B cell (primary cell): ENCODE measurements at regions not wholly inside any gene's neighbourhood (a gene's known extent, or its start where the extent isn't known, plus 50 kb on each side); places are given as distances from the start of the nearest gene placed in this dataset.

Source experiments
- ATAC-seq: fragments of 200-7000 bp; cut with Tn5 transposase; one replicate; pipeline ENCODE4 v1.10.0; 2021; ENCODE audit warnings: low read depth, mild to moderate bottlenecking, moderate number of reproducible peaks, moderate library complexity
- CTCF ChIA-PET: fragments of 350-600 bp; sonication (Branson Sonifier 250); formaldehyde crosslinking; loops from one replicate; lab custom pipeline; 2021; ENCODE audit warnings: antibody characterized with exemption, inconsistent platforms; lab: Charles Lee
- POLR2A ChIA-PET: fragments of 350-600 bp; sonication (Branson Sonifier 250); formaldehyde crosslinking; loops from one replicate; lab custom pipeline; 2021; ENCODE audit warnings: antibody characterized with exemption; lab: Charles Lee
- DNase-seq: peaks from one replicate; pipeline ENCODE4 v3.0.0; 2013
- H2AFZ ChIP-seq: 2 replicates; pipeline ENCODE4 v1.6.1; 2012; ENCODE audit warnings: mild to moderate bottlenecking, low read depth, low read length; ENCODE audit not compliant: insufficient read depth, poor library complexity, severe bottlenecking
- H3K27ac ChIP-seq, 2 donors: 1 replicate in 1 of 2; 2 replicates in 1 of 2; pipeline ENCODE4 v1.5.1; 2012 to 2013; ENCODE audit warnings: low read length in 2 of 2, mild to moderate bottlenecking in 2 of 2, moderate library complexity in 1 of 2
- H3K27me3 ChIP-seq, 4 experiments: fragments of 200-600 bp in 1 of 4; sonication (generic) in 1 of 4; replicated peaks in 1 of 4; 1 replicate in 2 of 4; 2 replicates in 2 of 4; pipeline versions ENCODE4 v1.6.1 to v1.7.0; 2013 to 2016; ENCODE audit warnings: low read length in 3 of 4, mild to moderate bottlenecking in 2 of 4, mixed read lengths in 1 of 4, moderate library complexity in 1 of 4; ENCODE audit not compliant: insufficient read depth in 4 of 4, control insufficient read depth in 3 of 4; ENCODE audit errors: control extremely low read depth in 1 of 4
- H3K36me3 ChIP-seq, 2 experiments: replicated peaks in 1 of 2; 1 replicate in 1 of 2; 2 replicates in 1 of 2; pipeline versions ENCODE4 v1.6.1 to v1.7.1; 2013; ENCODE audit warnings: low read length in 1 of 2; ENCODE audit not compliant: insufficient read depth in 2 of 2, control insufficient read depth in 1 of 2; ENCODE audit errors: control extremely low read depth in 1 of 2, extremely low read depth in 1 of 2
- H3K4me1 ChIP-seq, 2 donors: fragments of 200-600 bp in 1 of 2; sonication (generic) in 1 of 2; 1 replicate in 1 of 2; 2 replicates in 1 of 2; pipeline versions ENCODE4 v1.5.1 to v1.6.1; 2013 to 2017; ENCODE audit warnings: low read length in 2 of 2; ENCODE audit not compliant: control insufficient read depth in 2 of 2, insufficient read depth in 2 of 2
- H3K4me2 ChIP-seq: replicated peaks from 2 replicates; pipeline ENCODE3; 2012; ENCODE audit warnings: mild to moderate bottlenecking, low read depth, low read length; ENCODE audit not compliant: poor library complexity, severe bottlenecking
- H3K4me3 ChIP-seq, 5 experiments: fragments of 200-600 bp in 1 of 5; sonication (generic) in 1 of 5; 1 replicate in 3 of 5; 2 replicates in 2 of 5; pipeline versions ENCODE4 v1.5.1 to v1.7.0; 2011 to 2016; ENCODE audit warnings: low read length in 4 of 5, mild to moderate bottlenecking in 4 of 5, low read depth in 2 of 5, control low read depth in 1 of 5, moderate library complexity in 1 of 5; ENCODE audit not compliant: insufficient read depth in 1 of 5; ENCODE audit errors: control extremely low read depth in 1 of 5, extremely low read depth in 1 of 5
- H3K79me2 ChIP-seq: fragments of 200-600 bp; sonication (generic); one replicate; pipeline ENCODE4 v1.6.0; 2016; ENCODE audit warnings: low read length; ENCODE audit not compliant: control insufficient read depth, insufficient read depth
- H3K9ac ChIP-seq: fragments of 200-600 bp; sonication (generic); 2 replicates; pipeline ENCODE4 v1.6.1; 2017; ENCODE audit warnings: mild to moderate bottlenecking, low read length, moderate library complexity
- H3K9me3 ChIP-seq, 3 donors: one replicate each; pipeline versions ENCODE4 v1.6.1 to v1.7.1; 2013; ENCODE audit warnings: low read length in 2 of 3; ENCODE audit not compliant: control insufficient read depth in 2 of 3, insufficient read depth in 1 of 3; ENCODE audit errors: control extremely low read depth in 1 of 3
- H4K20me1 ChIP-seq: 2 replicates; pipeline ENCODE4 v1.6.0; 2012; ENCODE audit warnings: mild to moderate bottlenecking, low read length; ENCODE audit not compliant: insufficient read depth, control insufficient read depth, poor library complexity, severe bottlenecking
- H3K27ac Mint-ChIP-seq: one replicate; pipeline ENCODE4 v1.8.0; 2021; ENCODE audit warnings: mixed read lengths
- H3K27me3 Mint-ChIP-seq: one replicate; pipeline ENCODE4 v1.8.0; 2021; ENCODE audit warnings: mixed read lengths
- H3K4me1 Mint-ChIP-seq: one replicate; pipeline ENCODE4 v1.8.0; 2021; ENCODE audit warnings: mixed read lengths
- H3K4me3 Mint-ChIP-seq: one replicate; pipeline ENCODE4 v1.8.0; 2021; ENCODE audit warnings: mixed read lengths
- H3K9me3 Mint-ChIP-seq: one replicate; pipeline ENCODE4 v1.8.0; 2022; ENCODE audit warnings: mixed read lengths; ENCODE audit not compliant: insufficient read depth
- EZH2 ChIP-seq: IDR thresholded peaks from 2 replicates; pipeline ENCODE4 v1.6.1; 2012; ENCODE audit warnings: borderline replicate concordance, low read depth, mild to moderate bottlenecking, moderate library complexity, low read length; ENCODE audit not compliant: insufficient read depth, poor library complexity, severe bottlenecking
- WGBS: methylation state at CpG from one replicate; pipeline ENCODE4 v1.1.5; 2013; ENCODE audit warnings: missing lambda C conversion rate; ENCODE audit not compliant: insufficient coverage; 5-methylcytosine and 5-hydroxymethylcytosine counted together
- intact Hi-C: fragments of 100-400 bp; cut with micrococcal nuclease; formaldehyde crosslinking; loops from one replicate; pipeline ENCODE4 v1.10.0; 2022
- TF ChIP-seq, protein P1 (sequence below): fragments of 200-600 bp; IDR thresholded peaks from one replicate; pipeline ENCODE4 v1.8.0; 2022; ENCODE audit warnings: antibody characterized with exemption, mild to moderate bottlenecking

- TF ChIP-seq EZH2: no peak
- TF ChIP-seq, protein P1, sequence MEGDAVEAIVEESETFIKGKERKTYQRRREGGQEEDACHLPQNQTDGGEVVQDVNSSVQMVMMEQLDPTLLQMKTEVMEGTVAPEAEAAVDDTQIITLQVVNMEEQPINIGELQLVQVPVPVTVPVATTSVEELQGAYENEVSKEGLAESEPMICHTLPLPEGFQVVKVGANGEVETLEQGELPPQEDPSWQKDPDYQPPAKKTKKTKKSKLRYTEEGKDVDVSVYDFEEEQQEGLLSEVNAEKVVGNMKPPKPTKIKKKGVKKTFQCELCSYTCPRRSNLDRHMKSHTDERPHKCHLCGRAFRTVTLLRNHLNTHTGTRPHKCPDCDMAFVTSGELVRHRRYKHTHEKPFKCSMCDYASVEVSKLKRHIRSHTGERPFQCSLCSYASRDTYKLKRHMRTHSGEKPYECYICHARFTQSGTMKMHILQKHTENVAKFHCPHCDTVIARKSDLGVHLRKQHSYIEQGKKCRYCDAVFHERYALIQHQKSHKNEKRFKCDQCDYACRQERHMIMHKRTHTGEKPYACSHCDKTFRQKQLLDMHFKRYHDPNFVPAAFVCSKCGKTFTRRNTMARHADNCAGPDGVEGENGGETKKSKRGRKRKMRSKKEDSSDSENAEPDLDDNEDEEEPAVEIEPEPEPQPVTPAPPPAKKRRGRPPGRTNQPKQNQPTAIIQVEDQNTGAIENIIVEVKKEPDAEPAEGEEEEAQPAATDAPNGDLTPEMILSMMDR: no peak
- Histone ChIP-seq H3K27me3 (peaks cover 0 to 54% (median 14%) of the 10 kb centered on the region in 4 experiments), H4K20me1 (no peaks in the 10 kb centered on the region), H3K4me1 (no peaks in the 10 kb centered on the region), H3K4me2 (no peak overlapping the region), H3K4me3 (no peak overlapping the region), H3K27ac (no peak overlapping the region), H3K9me3 (no peaks in the 10 kb centered on the region), H2AFZ (no peak overlapping the region), H3K36me3 (no peaks in the 10 kb centered on the region), H3K9ac (no peak overlapping the region), H3K79me2 (no peaks in the 10 kb centered on the region)
- no peak for ATAC-seq
- Mint-ChIP-seq H3K27me3 (peaks cover 61% of the 10 kb centered on the region), H3K4me3 (no peak overlapping the region), H3K27ac (no peak overlapping the region), H3K4me1 (no peaks in the 10 kb centered on the region), H3K9me3 (no peaks in the 10 kb centered on the region)
- DNase-seq: no peak
- intact Hi-C loops: loop anchor here (5.0 kb wide), 1 partner anchor 335 kb away; no protein-coding TSS in a partner anchor
- ChIA-PET POLR2A (no interaction called here), CTCF (no interaction called here)
- 85% methylated on average over 4 of the region's 4 CpGs for WGBS
Observed at GRCh38 chr13:99902657-99903056, 68.9 kb downstream of the ZIC5 start.

DNA sequence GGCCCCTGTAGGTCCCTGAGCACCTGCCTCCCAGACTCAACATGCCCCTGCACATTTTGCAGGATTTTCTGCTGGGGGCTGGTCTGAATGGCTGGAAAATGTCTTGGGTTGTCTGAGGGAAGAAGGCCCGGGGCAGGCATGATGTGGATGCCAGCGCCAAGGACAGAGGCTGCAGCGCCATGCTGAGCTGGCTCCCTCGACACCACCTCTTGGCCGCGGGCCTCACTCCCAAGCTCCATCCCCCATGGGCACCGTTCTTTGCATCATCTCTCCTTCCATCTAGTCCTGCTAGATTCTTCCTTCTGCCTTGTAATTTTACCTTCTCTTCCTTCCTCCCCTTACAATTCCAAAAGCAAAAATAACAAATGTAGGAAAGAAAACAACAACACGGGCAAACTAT is 70.6 kb downstream of the ZIC5 start:
- H3K27me3 Mint-ChIP-seq: peaks cover 68% of the 10 kb centered on the region
- no peak overlapping the region for H3K4me3 Mint-ChIP-seq
- peaks cover 0 to 2% (median 0%) of the 10 kb centered on the region in 3 donors for H3K9me3 ChIP-seq
- CTCF ChIA-PET: interaction anchor here (0.7 to 2.6 kb wide), 3 partner anchors 156 to 613 kb away, joined by 5 to 11 read pairs (median 6); no protein-coding TSS in a partner anchor
- no peaks in the 10 kb centered on the region for H3K36me3 ChIP-seq
- no peak overlapping the region for H3K9ac ChIP-seq
- TF ChIP-seq, protein P1: no peak
- TF ChIP-seq EZH2: no peak
- no peaks in the 10 kb centered on the region for H3K79me2 ChIP-seq
- intact Hi-C loops: loop anchor here (1.0 to 5.0 kb wide), 2 partner anchors 336 to 614 kb away; no protein-coding TSS in a partner anchor
- no peak overlapping the region for H3K27ac ChIP-seq
- H3K27me3 ChIP-seq: peaks cover 0 to 60% (median 19%) of the 10 kb centered on the region in 4 experiments
- POLR2A ChIA-PET: no interaction called here
- no peak for DNase-seq
- no peak overlapping the region for H3K4me3 ChIP-seq
- no peak overlapping the region for H3K27ac Mint-ChIP-seq
- H3K4me2 ChIP-seq: no peak overlapping the region
- H3K9me3 Mint-ChIP-seq: no peaks in the 10 kb centered on the region
- H4K20me1 ChIP-seq: no peaks in the 10 kb centered on the region
- ATAC-seq: no peak
- peaks cover 2% of the 10 kb centered on the region for H3K4me1 Mint-ChIP-seq
- 98% methylated on average over 8 of the region's 8 CpGs for WGBS
- H3K4me1 ChIP-seq: no peaks in the 10 kb centered on the region
- no peak overlapping the region for H2AFZ ChIP-seq
